AG10803 (cell line): ENCODE measurements at regions not wholly inside any gene's neighbourhood (a gene's known extent, or its start where the extent isn't known, plus 50 kb on each side); places are given as distances from the start of the nearest gene placed in this dataset.
"Not testable (repeated sequence)": the region's sequence is repeated elsewhere in the genome, so short reads cannot be mapped to it uniquely, and the experiment has no call there.

Experiments
- DNase-seq: peaks from one replicate; pipeline ENCODE4 v3.0.0; 2010; ENCODE audit warnings: low read depth
- H3K4me3 ChIP-seq: 2 replicates; pipeline ENCODE4 v1.5.1; 2011; ENCODE audit warnings: mild to moderate bottlenecking, low read length, control low read depth
- TF ChIP-seq, protein P1 (sequence below): conservative IDR thresholded peaks from 2 replicates; pipeline ENCODE4 v1.5.1; 2011; ENCODE audit warnings: mild to moderate bottlenecking, low read length, control low read depth, inconsistent platforms

DNA sequence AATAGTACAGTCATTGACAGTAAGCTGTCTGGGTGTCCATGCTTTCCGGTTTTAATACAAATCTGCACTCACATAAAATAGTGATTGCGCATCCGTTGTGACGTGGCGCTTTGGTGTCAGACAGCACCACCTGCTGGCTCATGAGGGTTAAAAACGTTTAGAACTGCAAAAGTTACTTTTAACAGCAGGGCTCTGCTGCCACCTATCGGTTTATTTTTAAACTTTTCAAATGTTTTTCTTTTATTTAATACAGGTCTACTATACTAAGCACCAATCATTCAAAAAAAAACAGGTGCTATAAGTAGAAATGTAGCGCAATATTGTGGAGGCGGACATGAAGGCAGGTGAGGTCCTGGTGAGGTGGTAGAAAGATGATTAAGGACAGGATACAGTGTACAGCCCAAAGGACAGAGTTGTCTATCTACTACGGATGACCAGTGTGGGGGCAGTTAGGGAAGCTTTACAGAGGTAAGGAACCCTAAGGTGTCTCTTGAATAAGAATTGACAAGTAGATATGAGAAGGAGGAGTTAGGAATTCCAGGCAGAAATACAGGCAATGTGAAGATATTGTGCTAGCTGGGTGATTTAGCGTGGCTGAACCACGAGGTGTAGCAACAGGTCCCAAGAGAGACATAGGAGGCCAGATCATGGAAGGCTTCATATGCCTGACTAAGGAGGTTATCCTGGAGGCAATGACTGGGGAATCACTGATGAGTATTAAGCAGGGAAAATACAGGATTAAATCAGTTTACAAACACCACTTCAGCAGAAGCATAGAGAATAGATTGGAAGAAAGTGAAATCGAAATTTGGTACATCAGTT, 91.5 kb upstream of the PRB2 start:
- H3K4me3 ChIP-seq = no peak overlapping the region
- peak; percentile 85 for DNase-seq
- TF ChIP-seq, protein P1, sequence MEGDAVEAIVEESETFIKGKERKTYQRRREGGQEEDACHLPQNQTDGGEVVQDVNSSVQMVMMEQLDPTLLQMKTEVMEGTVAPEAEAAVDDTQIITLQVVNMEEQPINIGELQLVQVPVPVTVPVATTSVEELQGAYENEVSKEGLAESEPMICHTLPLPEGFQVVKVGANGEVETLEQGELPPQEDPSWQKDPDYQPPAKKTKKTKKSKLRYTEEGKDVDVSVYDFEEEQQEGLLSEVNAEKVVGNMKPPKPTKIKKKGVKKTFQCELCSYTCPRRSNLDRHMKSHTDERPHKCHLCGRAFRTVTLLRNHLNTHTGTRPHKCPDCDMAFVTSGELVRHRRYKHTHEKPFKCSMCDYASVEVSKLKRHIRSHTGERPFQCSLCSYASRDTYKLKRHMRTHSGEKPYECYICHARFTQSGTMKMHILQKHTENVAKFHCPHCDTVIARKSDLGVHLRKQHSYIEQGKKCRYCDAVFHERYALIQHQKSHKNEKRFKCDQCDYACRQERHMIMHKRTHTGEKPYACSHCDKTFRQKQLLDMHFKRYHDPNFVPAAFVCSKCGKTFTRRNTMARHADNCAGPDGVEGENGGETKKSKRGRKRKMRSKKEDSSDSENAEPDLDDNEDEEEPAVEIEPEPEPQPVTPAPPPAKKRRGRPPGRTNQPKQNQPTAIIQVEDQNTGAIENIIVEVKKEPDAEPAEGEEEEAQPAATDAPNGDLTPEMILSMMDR = peak; percentile 98

DNA sequence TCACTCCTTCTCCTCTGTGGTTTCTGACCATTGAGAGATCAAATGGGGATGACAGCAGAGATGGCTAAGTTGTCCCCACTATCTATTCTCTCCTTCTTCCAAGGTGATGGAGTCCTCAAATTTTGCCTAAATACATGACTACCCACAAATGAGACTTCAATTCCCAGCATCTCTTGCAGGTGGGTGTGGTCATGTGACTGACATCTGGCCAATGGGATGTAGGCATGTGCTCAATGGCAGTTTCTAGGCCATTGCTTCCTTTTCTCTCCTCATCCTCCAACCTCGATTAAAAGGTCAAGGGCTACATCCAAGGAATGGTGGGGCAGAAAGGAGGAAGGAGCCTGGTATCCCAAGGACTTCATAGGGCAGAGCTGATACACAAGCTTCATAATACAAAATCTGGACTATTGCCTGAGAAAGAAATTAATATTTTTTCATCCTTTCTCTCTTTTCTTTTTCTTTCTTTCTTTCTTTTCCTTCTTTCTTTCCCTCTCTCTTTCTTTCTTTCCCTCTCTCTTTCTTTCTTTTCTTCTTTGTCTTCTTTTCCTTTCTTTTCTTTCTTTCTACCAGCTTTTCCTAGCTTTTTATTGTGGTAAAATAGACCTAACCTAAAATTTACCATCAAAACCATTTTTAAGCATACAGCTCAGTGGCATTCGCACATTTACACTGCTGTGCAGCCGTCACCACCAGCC, 100.9 kb upstream of the PRB2 start:
- DNase-seq = no peak
- TF ChIP-seq, protein P1 = no peak
- no peak overlapping the region for H3K4me3 ChIP-seq

DNA sequence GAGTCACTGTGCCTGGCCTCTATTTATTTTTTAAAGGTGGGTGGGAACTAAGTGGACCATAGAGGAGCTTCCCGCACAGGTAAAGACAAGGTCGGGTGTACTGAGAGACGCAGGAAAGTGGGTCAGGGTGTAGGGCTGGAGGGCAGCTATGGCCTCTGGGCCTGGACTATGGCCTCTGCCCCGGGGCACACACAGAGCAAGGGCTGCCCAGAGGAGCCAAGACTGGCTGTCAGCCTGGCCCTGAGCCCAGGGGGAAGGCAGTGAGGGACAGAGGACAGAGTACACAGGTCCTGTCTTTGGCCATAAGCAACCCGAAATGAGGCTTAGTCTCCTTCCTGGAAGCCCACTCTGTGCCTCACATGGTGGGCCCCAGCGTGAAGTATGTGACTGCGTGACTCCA, 102.1 kb upstream of the PRB2 start:
- no peak for DNase-seq
- TF ChIP-seq, protein P1 = no peak
- H3K4me3 ChIP-seq = no peak overlapping the region

DNA sequence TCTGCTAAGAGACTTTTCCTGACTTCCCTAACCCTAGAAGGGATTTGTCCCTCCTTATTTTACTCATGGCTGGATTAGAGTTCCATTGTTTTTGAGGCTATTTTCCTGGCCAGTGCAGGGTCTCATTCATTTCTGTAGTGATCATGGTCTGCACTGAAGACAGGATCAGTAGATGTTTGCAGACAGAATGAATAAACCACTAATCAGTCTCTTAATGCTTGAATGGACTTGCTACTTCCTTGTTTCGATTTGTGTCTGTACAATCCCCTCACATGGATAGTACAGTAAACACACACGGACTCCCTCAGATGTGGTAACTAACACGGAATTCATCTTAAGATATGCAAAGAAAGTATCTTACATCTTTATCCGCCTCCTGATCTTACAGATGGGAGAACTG, 102.6 kb upstream of the PRB2 start:
- TF ChIP-seq, protein P1 = no peak
- H3K4me3 ChIP-seq = no peak overlapping the region
- no peak for DNase-seq

DNA sequence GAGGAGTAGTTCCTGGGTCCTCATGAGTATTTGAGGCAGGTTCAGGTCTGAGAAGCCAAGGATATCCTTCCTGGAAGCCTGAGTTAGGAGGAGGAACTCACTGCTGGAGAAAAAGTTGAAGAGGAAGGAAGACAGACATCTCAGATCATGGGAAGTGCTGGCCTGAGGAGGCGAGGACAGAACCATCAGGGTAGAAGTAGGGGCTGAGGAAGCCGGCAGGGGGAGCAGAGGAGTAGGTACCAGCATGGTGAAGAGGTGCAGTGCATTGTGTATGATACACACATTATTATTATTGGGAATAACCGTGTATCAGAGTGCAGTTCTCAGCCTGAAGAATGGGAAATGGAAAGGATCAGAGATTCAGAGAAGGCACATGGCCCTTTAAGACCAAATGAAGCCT, 103.2 kb upstream of the PRB2 start:
- H3K4me3 ChIP-seq, DNase-seq: not testable (repeated sequence)
- TF ChIP-seq, protein P1 = peak; percentile 15; the same call in 1 of the 2 replicates

DNA sequence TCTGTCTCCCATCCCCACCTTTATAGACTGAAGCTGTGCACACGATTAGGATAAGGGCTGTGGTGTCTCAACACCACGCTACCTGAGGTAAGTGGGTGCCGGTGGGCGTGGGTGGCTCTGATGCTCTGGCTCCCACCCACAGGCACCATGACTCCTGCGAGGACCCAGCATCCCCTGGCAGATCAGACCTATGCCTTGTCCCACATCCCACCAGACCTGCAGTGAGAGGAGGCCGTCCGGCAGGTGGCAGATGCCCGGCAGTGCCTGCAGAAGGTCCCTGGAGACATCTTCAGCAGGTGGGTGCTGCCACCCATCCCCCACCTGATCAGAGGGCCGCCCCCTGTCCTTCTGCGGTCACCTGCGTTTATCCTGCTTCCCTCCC, 104.4 kb upstream of the PRB2 start:
- TF ChIP-seq, protein P1 = no peak
- H3K4me3 ChIP-seq = no peak overlapping the region
- DNase-seq = no peak
